WTC11 (cell line): ENCODE measurements at regions not wholly inside any gene's neighbourhood (a gene's known extent, or its start where the extent isn't known, plus 50 kb on each side); places are given as distances from the start of the nearest gene placed in this dataset.

Experiments
- ATAC-seq: fragments of 200-7000 bp; cut with Tn5 transposase; 2 replicates; pipeline ENCODE4 v1.10.0; 2021; ENCODE audit warnings: mild to moderate bottlenecking, moderate library complexity
- CTCF ChIA-PET: fragments of 300-600 bp; sonication (Branson Sonifier 250); formaldehyde crosslinking; loops from one replicate; lab custom pipeline; 2021; ENCODE audit warnings: antibody characterized with exemption; lab: Charles Lee
- POLR2A ChIA-PET: fragments of 350-600 bp; sonication (Branson Sonifier 250); formaldehyde crosslinking; loops from one replicate; lab custom pipeline; 2021; ENCODE audit warnings: antibody characterized with exemption; lab: Charles Lee
- DNase-seq: peaks from one replicate; pipeline ENCODE4 v3.0.0; 2021; ENCODE audit warnings: low spot score
- H3K27ac Mint-ChIP-seq: 2 replicates; pipeline ENCODE4 v1.8.0; 2021; ENCODE audit warnings: mixed read lengths
- H3K27me3 Mint-ChIP-seq: 2 replicates; pipeline ENCODE4 v1.8.0; 2021; ENCODE audit warnings: low read depth, mild to moderate bottlenecking, moderate library complexity, mixed read lengths
- H3K36me3 Mint-ChIP-seq: 2 replicates; pipeline ENCODE4 v1.8.0; 2021; ENCODE audit warnings: mixed read lengths
- H3K4me1 Mint-ChIP-seq: 2 replicates; pipeline ENCODE4 v1.8.0; 2022; ENCODE audit warnings: mixed read lengths
- H3K4me3 Mint-ChIP-seq: 2 replicates; pipeline ENCODE4 v1.8.0; 2021; ENCODE audit warnings: mild to moderate bottlenecking, moderate library complexity, mixed read lengths
- H3K9me3 Mint-ChIP-seq: 2 replicates; pipeline ENCODE4 v1.8.0; 2021; ENCODE audit warnings: mixed read lengths
- ATF1 ChIP-seq: sonication (generic); formaldehyde crosslinking; IDR thresholded peaks from 2 replicates; pipeline ENCODE4 v1.8.1; 2023; ENCODE audit warnings: mild to moderate bottlenecking, moderate library complexity, missing genetic modification reagents
- CREB1 ChIP-seq: sonication (generic); formaldehyde crosslinking; IDR thresholded peaks from 2 replicates; pipeline ENCODE4 v1.8.0; 2023; ENCODE audit warnings: mild to moderate bottlenecking, missing genetic modification reagents
- ETV6 ChIP-seq: sonication (generic); formaldehyde crosslinking; IDR thresholded peaks from 2 replicates; pipeline ENCODE4 v1.8.1; 2022; ENCODE audit warnings: mild to moderate bottlenecking, missing genetic modification reagents
- FOXJ3 ChIP-seq: sonication (generic); formaldehyde crosslinking; IDR thresholded peaks from 2 replicates; pipeline ENCODE4 v1.9.0; 2021; ENCODE audit warnings: missing genetic modification reagents, mild to moderate bottlenecking, borderline replicate concordance
- FOXK1 ChIP-seq: sonication (generic); formaldehyde crosslinking; IDR thresholded peaks from 2 replicates; pipeline ENCODE4 v1.8.0; 2022; ENCODE audit warnings: mild to moderate bottlenecking, moderate library complexity, missing genetic modification reagents
- FOXP1 ChIP-seq: sonication (generic); formaldehyde crosslinking; IDR thresholded peaks from 2 replicates; pipeline ENCODE4 v1.8.0; 2022; ENCODE audit warnings: missing genetic modification reagents, mild to moderate bottlenecking, moderate library complexity, borderline replicate concordance
- GABPB1 ChIP-seq: sonication (generic); formaldehyde crosslinking; IDR thresholded peaks from 2 replicates; pipeline ENCODE4 v1.8.1; 2023; ENCODE audit warnings: mild to moderate bottlenecking, missing genetic modification reagents
- JAZF1 ChIP-seq: fragments of 250-450 bp; sonication (Bioruptor Pico); IDR thresholded peaks from 2 replicates; pipeline ENCODE4 v1.9.0; 2021; ENCODE audit warnings: moderate library complexity, mild to moderate bottlenecking, inconsistent platforms
- TEAD4 ChIP-seq: sonication (generic); formaldehyde crosslinking; IDR thresholded peaks from 2 replicates; pipeline ENCODE4 v1.8.0; 2022; ENCODE audit warnings: mild to moderate bottlenecking, missing genetic modification reagents
- TP53 ChIP-seq: sonication (generic); formaldehyde crosslinking; IDR thresholded peaks from 2 replicates; pipeline ENCODE4 v1.8.1; 2023; ENCODE audit warnings: mild to moderate bottlenecking, missing genetic modification reagents
- ZBTB21 ChIP-seq: sonication (generic); formaldehyde crosslinking; IDR thresholded peaks from 2 replicates; pipeline ENCODE4 v1.8.1; 2023; ENCODE audit warnings: mild to moderate bottlenecking, missing genetic modification reagents, borderline replicate concordance
- ZNF121 ChIP-seq: sonication (generic); formaldehyde crosslinking; IDR thresholded peaks from 2 replicates; pipeline ENCODE4 v1.8.0; 2023; ENCODE audit warnings: missing genetic modification reagents
- ZNF317 ChIP-seq: sonication (generic); formaldehyde crosslinking; IDR thresholded peaks from 2 replicates; pipeline ENCODE4 v1.8.1; 2023; ENCODE audit warnings: low read depth, mild to moderate bottlenecking, moderate library complexity, missing genetic modification reagents, borderline replicate concordance
- TF ChIP-seq, protein P1 (sequence below): sonication (generic); formaldehyde crosslinking; IDR thresholded peaks from 2 replicates; pipeline ENCODE4 v1.8.0; 2023; ENCODE audit warnings: missing genetic modification reagents, mild to moderate bottlenecking, borderline replicate concordance
- TF ChIP-seq, protein P2 (sequence below): sonication (generic); formaldehyde crosslinking; IDR thresholded peaks from 2 replicates; pipeline ENCODE4 v1.8.1; 2022; ENCODE audit warnings: low read depth, missing genetic modification reagents, borderline replicate concordance
- TF ChIP-seq, protein P3 (sequence below): sonication (generic); formaldehyde crosslinking; IDR thresholded peaks from 2 replicates; pipeline ENCODE4 v1.8.1; 2022; ENCODE audit warnings: mild to moderate bottlenecking, missing genetic modification reagents, moderate library complexity, borderline replicate concordance
- TF ChIP-seq, protein P4 (sequence below): fragments of 250-450 bp; sonication (Bioruptor Pico); IDR thresholded peaks from 2 replicates; pipeline ENCODE4 v1.9.0; 2021; ENCODE audit warnings: moderate library complexity, mild to moderate bottlenecking, inconsistent platforms, borderline replicate concordance
- TF ChIP-seq, protein P5 (sequence below): sonication (generic); formaldehyde crosslinking; IDR thresholded peaks from 2 replicates; pipeline ENCODE4 v1.8.1; 2023; ENCODE audit warnings: mild to moderate bottlenecking, missing genetic modification reagents, moderate library complexity
- TF ChIP-seq, protein P6 (sequence below): fragments of 250-450 bp; sonication (Bioruptor Pico); IDR thresholded peaks from 2 replicates; pipeline ENCODE4 v1.8.0; 2021; ENCODE audit warnings: mild to moderate bottlenecking

DNA sequence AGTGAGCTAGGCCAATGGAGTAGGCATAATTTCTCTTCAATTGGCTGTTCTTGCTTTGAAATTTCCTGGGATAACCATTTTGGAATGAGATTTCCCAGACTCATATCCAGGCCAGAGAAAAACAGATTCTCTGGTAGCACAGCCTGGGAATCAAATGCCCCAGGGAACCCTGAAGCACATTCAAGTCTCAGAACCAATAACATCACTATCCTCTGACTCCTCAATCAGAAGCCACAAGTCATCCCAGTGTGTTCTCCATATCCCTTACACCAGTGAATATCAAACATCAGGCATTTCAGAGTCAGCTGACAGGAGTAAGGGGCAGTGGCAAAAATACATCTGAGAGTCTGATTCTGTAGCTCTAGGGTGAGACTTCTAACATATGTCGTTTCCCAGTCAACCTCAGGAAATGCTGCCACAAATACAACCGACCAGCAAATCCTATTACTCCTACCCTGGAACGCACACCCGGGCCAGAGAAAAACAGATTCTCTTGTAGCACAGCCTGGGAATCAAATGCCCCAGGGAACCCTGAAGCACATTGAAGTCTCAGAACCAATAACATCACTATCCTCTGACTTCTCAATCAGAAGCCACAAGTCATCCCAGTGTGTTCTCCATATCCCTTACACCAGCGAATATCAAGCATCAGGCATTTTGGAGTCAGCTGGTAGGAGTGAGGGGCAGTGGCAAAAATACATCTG lies 537.7 kb upstream of the NMUR2 start (continued):
- TF ChIP-seq FOXP1: no peak

DNA sequence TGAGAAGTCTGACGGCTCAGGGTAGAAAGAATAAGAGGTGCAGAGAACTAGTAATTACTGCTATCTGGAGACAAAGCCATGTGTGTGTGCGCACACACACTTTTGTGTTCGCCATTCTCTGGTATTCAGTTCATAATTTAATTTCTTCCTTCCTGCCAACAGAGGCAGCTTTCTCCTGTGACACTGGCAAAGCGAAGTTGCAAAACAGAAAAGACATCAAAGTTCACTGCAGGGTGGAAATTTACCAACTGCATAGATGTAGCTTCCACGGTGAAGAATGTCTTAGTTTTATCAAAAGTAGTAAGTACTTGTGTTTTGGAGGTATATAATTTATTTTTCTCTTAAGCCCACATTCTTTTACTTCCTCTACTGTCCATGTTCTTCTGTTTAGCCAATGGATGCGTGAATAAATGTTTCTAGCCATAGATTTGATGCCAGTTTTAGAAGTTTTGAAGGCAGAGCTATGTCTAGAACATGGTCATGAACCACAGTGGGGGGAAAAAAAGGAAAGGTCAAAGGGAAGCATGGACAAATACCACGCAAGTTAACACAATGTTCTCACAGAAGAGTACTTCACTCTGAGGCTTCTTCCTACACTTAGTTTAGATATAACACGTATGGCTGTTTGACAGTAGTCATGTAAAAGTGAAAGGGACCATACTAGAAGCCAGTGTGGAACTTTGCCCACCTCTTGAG lies 536.5 kb upstream of the GRIA1 start:
- H3K9me3 Mint-ChIP-seq: no peaks in the 10 kb centered on the region
- no peaks in the 10 kb centered on the region for H3K36me3 Mint-ChIP-seq
- ChIA-PET CTCF (no interaction called here), POLR2A (no interaction called here)
- H3K27ac Mint-ChIP-seq: no peak overlapping the region
- DNase-seq: no peak
- H3K4me1 Mint-ChIP-seq: peaks cover 11% of the 10 kb centered on the region
- H3K27me3 Mint-ChIP-seq: no peaks in the 10 kb centered on the region
- TF ChIP-seq, protein P1, sequence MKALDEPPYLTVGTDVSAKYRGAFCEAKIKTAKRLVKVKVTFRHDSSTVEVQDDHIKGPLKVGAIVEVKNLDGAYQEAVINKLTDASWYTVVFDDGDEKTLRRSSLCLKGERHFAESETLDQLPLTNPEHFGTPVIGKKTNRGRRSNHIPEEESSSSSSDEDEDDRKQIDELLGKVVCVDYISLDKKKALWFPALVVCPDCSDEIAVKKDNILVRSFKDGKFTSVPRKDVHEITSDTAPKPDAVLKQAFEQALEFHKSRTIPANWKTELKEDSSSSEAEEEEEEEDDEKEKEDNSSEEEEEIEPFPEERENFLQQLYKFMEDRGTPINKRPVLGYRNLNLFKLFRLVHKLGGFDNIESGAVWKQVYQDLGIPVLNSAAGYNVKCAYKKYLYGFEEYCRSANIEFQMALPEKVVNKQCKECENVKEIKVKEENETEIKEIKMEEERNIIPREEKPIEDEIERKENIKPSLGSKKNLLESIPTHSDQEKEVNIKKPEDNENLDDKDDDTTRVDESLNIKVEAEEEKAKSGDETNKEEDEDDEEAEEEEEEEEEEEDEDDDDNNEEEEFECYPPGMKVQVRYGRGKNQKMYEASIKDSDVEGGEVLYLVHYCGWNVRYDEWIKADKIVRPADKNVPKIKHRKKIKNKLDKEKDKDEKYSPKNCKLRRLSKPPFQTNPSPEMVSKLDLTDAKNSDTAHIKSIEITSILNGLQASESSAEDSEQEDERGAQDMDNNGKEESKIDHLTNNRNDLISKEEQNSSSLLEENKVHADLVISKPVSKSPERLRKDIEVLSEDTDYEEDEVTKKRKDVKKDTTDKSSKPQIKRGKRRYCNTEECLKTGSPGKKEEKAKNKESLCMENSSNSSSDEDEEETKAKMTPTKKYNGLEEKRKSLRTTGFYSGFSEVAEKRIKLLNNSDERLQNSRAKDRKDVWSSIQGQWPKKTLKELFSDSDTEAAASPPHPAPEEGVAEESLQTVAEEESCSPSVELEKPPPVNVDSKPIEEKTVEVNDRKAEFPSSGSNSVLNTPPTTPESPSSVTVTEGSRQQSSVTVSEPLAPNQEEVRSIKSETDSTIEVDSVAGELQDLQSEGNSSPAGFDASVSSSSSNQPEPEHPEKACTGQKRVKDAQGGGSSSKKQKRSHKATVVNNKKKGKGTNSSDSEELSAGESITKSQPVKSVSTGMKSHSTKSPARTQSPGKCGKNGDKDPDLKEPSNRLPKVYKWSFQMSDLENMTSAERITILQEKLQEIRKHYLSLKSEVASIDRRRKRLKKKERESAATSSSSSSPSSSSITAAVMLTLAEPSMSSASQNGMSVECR (CRISPR knock-in tag): no peak
- TF ChIP-seq, protein P2, sequence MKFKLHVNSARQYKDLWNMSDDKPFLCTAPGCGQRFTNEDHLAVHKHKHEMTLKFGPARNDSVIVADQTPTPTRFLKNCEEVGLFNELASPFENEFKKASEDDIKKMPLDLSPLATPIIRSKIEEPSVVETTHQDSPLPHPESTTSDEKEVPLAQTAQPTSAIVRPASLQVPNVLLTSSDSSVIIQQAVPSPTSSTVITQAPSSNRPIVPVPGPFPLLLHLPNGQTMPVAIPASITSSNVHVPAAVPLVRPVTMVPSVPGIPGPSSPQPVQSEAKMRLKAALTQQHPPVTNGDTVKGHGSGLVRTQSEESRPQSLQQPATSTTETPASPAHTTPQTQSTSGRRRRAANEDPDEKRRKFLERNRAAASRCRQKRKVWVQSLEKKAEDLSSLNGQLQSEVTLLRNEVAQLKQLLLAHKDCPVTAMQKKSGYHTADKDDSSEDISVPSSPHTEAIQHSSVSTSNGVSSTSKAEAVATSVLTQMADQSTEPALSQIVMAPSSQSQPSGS (CRISPR knock-in tag): no peak
- TF ChIP-seq, protein P3, sequence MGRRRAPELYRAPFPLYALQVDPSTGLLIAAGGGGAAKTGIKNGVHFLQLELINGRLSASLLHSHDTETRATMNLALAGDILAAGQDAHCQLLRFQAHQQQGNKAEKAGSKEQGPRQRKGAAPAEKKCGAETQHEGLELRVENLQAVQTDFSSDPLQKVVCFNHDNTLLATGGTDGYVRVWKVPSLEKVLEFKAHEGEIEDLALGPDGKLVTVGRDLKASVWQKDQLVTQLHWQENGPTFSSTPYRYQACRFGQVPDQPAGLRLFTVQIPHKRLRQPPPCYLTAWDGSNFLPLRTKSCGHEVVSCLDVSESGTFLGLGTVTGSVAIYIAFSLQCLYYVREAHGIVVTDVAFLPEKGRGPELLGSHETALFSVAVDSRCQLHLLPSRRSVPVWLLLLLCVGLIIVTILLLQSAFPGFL (CRISPR knock-in tag): no peak
- TF ChIP-seq ZNF317 (CRISPR knock-in tag) (no peak), ZNF121 (no peak), CREB1 (CRISPR knock-in tag) (no peak), TP53 (CRISPR knock-in tag) (no peak), ETV6 (CRISPR knock-in tag) (no peak), JAZF1 (no peak), GABPB1 (no peak), ZBTB21 (CRISPR knock-in tag) (no peak), FOXJ3 (CRISPR knock-in tag) (no peak), FOXK1 (CRISPR knock-in tag) (no peak), ATF1 (CRISPR knock-in tag) (no peak), TEAD4 (CRISPR knock-in tag) (no peak)
- TF ChIP-seq, protein P4, sequence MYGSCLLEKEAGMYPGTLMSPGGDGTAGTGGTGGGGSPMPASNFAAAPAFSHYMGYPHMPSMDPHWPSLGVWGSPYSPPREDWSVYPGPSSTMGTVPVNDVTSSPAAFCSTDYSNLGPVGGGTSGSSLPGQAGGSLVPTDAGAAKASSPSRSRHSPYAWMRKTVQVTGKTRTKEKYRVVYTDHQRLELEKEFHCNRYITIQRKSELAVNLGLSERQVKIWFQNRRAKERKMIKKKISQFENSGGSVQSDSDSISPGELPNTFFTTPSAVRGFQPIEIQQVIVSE: no peak
- TF ChIP-seq, protein P5, sequence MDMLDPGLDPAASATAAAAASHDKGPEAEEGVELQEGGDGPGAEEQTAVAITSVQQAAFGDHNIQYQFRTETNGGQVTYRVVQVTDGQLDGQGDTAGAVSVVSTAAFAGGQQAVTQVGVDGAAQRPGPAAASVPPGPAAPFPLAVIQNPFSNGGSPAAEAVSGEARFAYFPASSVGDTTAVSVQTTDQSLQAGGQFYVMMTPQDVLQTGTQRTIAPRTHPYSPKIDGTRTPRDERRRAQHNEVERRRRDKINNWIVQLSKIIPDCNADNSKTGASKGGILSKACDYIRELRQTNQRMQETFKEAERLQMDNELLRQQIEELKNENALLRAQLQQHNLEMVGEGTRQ (CRISPR knock-in tag): no peak
- TF ChIP-seq, protein P6, sequence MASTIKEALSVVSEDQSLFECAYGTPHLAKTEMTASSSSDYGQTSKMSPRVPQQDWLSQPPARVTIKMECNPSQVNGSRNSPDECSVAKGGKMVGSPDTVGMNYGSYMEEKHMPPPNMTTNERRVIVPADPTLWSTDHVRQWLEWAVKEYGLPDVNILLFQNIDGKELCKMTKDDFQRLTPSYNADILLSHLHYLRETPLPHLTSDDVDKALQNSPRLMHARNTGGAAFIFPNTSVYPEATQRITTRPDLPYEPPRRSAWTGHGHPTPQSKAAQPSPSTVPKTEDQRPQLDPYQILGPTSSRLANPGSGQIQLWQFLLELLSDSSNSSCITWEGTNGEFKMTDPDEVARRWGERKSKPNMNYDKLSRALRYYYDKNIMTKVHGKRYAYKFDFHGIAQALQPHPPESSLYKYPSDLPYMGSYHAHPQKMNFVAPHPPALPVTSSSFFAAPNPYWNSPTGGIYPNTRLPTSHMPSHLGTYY: no peak
- TF ChIP-seq, all 79 proteins: peak for 0
- no peak for ATAC-seq
- no peak overlapping the region for H3K4me3 Mint-ChIP-seq
